HepG2 (cell line): ENCODE measurements at regions not wholly inside any gene's neighbourhood (a gene's known extent, or its start where the extent isn't known, plus 50 kb on each side); places are given as distances from the start of the nearest gene placed in this dataset.

Experiments
- ATAC-seq: fragments of 200-7000 bp; cut with Tn5 transposase; 3 replicates; pipeline ENCODE4 v1.9.1; 2020; ENCODE audit warnings: mild to moderate bottlenecking, moderate library complexity
- BruUV-seq: library from RNA; stranded (reverse); fragments of 400-500 nt; replicated peaks from 2 replicates; lab custom pipeline; 2021; lab: Mats Ljungman, UMichigan
- CTCF ChIA-PET: fragments of 300-600 bp; formaldehyde crosslinking; extraction: SDS; loops from one replicate; lab custom pipeline; 2021; ENCODE audit warnings: low total read pairs, inconsistent platforms, low intra/inter-chr PET ratio; lab: Yijun Ruan, JAX
- POLR2A ChIA-PET: fragments of 350-600 bp; sonication (Branson Sonifier 250); formaldehyde crosslinking; loops from one replicate; lab custom pipeline; 2020; ENCODE audit warnings: antibody characterized with exemption, inconsistent platforms; lab: Yijun Ruan, JAX
- DNase-seq: peaks from one replicate; pipeline ENCODE4 v3.0.0-alpha.2; 2015; ENCODE audit warnings: low spot score
- FAIRE-seq: peaks from 3 replicates; lab custom pipeline; 2011; peaks lifted over from hg19 to GRCh38; lab: Jason Lieb, UNC
- H2AFZ ChIP-seq: one replicate; pipeline ENCODE4 v1.6.1; 2011; ENCODE audit warnings: low read length, inconsistent platforms
- H3K27ac ChIP-seq: fragments of 300-600 bp; 3 replicates; pipeline ENCODE4 v1.8.0; 2011; ENCODE audit warnings: mixed run types, mild to moderate bottlenecking, mixed read lengths, low read length, inconsistent platforms; ENCODE audit not compliant: insufficient read depth; ENCODE audit errors: extremely low read length
- H3K27me3 ChIP-seq, 2 experiments: fragments of 200-600 bp in 1 of 2; 2 replicates in 1 of 2; 3 replicates in 1 of 2; pipeline versions ENCODE4 v1.6.0 to v1.8.0; 2011; ENCODE audit warnings: low read length in 2 of 2, mild to moderate bottlenecking in 2 of 2, moderate library complexity in 2 of 2, inconsistent platforms in 1 of 2; ENCODE audit not compliant: insufficient read depth in 2 of 2, control insufficient read depth in 1 of 2
- H3K36me3 ChIP-seq, 2 experiments: fragments of 200-600 bp in 1 of 2; replicated peaks in 1 of 2; 2 replicates in 1 of 2; 3 replicates in 1 of 2; pipeline versions ENCODE4 v1.5.1 to v1.8.0; 2011; ENCODE audit warnings: low read length in 2 of 2, inconsistent platforms in 1 of 2; ENCODE audit not compliant: insufficient read depth in 2 of 2, control insufficient read depth in 1 of 2
- H3K4me1 ChIP-seq: 2 replicates; pipeline ENCODE4 v1.5.1; 2012; ENCODE audit warnings: low read length, inconsistent platforms; ENCODE audit not compliant: insufficient read depth
- H3K4me2 ChIP-seq: 2 replicates; pipeline ENCODE4 v1.6.0; 2011; ENCODE audit warnings: low read depth, low read length, inconsistent platforms
- H3K4me3 ChIP-seq, 3 experiments: fragments of 200-600 bp in 1 of 3; sonication (generic), shearing (Covaris generic) in 1 of 3; replicated peaks in 1 of 3; 2 replicates each; pipeline ENCODE4 v1.5.1; 2011 to 2016; ENCODE audit warnings: low read length in 3 of 3, inconsistent platforms in 2 of 3, low read depth in 2 of 3, mild to moderate bottlenecking in 2 of 3, control low read depth in 1 of 3, mixed read lengths in 1 of 3; ENCODE audit not compliant: insufficient read depth in 1 of 3
- H3K79me2 ChIP-seq: one replicate; pipeline ENCODE4 v1.6.1; 2011; ENCODE audit warnings: low read length, inconsistent platforms; ENCODE audit not compliant: insufficient read depth
- H3K9ac ChIP-seq: 2 replicates; pipeline ENCODE4 v1.6.0; 2011; ENCODE audit warnings: mild to moderate bottlenecking, low read depth, low read length, inconsistent platforms; ENCODE audit not compliant: insufficient read depth
- H3K9me3 ChIP-seq: 2 replicates; pipeline ENCODE4 v1.5.1; 2012; ENCODE audit warnings: mild to moderate bottlenecking, low read length
- H4K20me1 ChIP-seq: 2 replicates; pipeline ENCODE4 v1.6.0; 2011; ENCODE audit warnings: inconsistent platforms, mild to moderate bottlenecking, low read length, moderate library complexity; ENCODE audit not compliant: insufficient read depth
- CBX1 ChIP-seq: IDR thresholded peaks from one replicate; pipeline ENCODE4 v1.6.1; 2016; ENCODE audit warnings: antibody characterized with exemption, low read depth
- IKZF5 ChIP-seq: IDR thresholded peaks from 2 replicates; pipeline ENCODE4 v1.6.1; 2018; ENCODE audit warnings: missing genetic modification reagents, mild to moderate bottlenecking, missing compliant biosample characterization
- NONO ChIP-seq, 2 experiments: fragments of 450-650 bp in 1 of 2; sonication (generic) in 1 of 2; formaldehyde crosslinking in 1 of 2; IDR thresholded peaks in 1 of 2; conservative IDR thresholded peaks in 1 of 2; 2 replicates each; pipeline versions ENCODE4 v1.6.1 to v1.8.0; 2017 to 2022; ENCODE audit warnings: mild to moderate bottlenecking in 1 of 2, missing genetic modification reagents in 1 of 2, moderate library complexity in 1 of 2
- SCMH1 ChIP-seq: sonication (generic); formaldehyde crosslinking; IDR thresholded peaks from 2 replicates; pipeline ENCODE4 v1.9.0; 2021; ENCODE audit warnings: missing genetic modification reagents, mild to moderate bottlenecking, borderline replicate concordance
- SPEN ChIP-seq: sonication (generic); formaldehyde crosslinking; IDR thresholded peaks from 2 replicates; pipeline ENCODE4 v1.5.1; 2020; ENCODE audit warnings: low read depth, mild to moderate bottlenecking, missing genetic modification reagents
- ZNF543 ChIP-seq: sonication (generic); formaldehyde crosslinking; IDR thresholded peaks from 2 replicates; pipeline ENCODE4 v1.4.0; 2020; ENCODE audit warnings: mild to moderate bottlenecking, missing genetic modification reagents
- WGBS: methylation state at CpG from one replicate; pipeline ENCODE4 v1.1.6; 2017; ENCODE audit warnings: low lambda C conversion rate; 5-methylcytosine and 5-hydroxymethylcytosine counted together
- in situ Hi-C: cut with HindIII; loops from 2 replicates; pipeline ENCODE4 v1.10.0; 2017; ENCODE audit warnings: low pct_unique_long_range_greater_than_20kb; ENCODE audit not compliant: extremely low pct_ligation_motif_present
- intact Hi-C: fragments of 100-400 bp; cut with micrococcal nuclease; formaldehyde crosslinking; loops from one replicate; pipeline ENCODE4 v1.10.0; 2022; ENCODE audit not compliant: unreplicated experiment
- TF ChIP-seq, protein P1 (sequence below): sonication (generic); formaldehyde crosslinking; IDR thresholded peaks from 2 replicates; pipeline ENCODE4 v1.8.0; 2022; ENCODE audit warnings: mild to moderate bottlenecking, missing genetic modification reagents, borderline replicate concordance
- TF ChIP-seq, protein P2 (sequence below), 2 experiments: fragments of 450-650 bp in 1 of 2; sonication (generic) in 1 of 2; formaldehyde crosslinking in 1 of 2; IDR thresholded peaks; 2 replicates each; pipeline versions ENCODE4 v1.6.1 to v1.8.0; 2016 to 2022; ENCODE audit warnings: antibody characterized with exemption in 1 of 2, mild to moderate bottlenecking in 1 of 2, missing genetic modification reagents in 1 of 2

GRCh38 chr12:100708591-100708990, 86.0 kb upstream of the ANO4 start (continued):
- TF ChIP-seq, protein P1, sequence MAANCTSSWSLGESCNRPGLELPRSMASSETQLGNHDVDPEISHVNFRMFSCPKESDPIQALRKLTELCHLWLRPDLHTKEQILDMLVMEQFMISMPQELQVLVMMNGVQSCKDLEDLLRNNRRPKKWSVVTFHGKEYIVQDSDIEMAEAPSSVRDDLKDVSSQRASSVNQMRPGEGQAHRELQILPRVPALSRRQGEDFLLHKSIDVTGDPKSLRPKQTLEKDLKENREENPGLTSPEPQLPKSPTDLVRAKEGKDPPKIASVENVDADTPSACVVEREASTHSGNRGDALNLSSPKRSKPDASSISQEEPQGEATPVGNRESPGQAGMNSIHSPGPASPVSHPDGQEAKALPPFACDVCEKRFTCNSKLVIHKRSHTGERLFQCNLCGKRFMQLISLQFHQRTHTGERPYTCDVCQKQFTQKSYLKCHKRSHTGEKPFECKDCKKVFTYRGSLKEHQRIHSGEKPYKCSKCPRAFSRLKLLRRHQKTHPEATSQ (CRISPR knock-in tag): no peak

GRCh38 chr12:100715976-100716944, 78.3 kb upstream of the ANO4 start:
- POLR2A ChIA-PET: no interaction called here
- ATAC-seq (peak; percentile 36), FAIRE-seq (no peak), DNase-seq (no peak)
- H3K27ac ChIP-seq: no peak overlapping the region
- no peaks in the 10 kb centered on the region for H3K4me1 ChIP-seq
- peak overlapping the region; percentile 42 for H3K4me2 ChIP-seq
- H3K9ac ChIP-seq: no peak overlapping the region
- H4K20me1 ChIP-seq: no peaks in the 10 kb centered on the region
- H3K79me2 ChIP-seq: no peaks in the 10 kb centered on the region
- intact Hi-C loops: no loop called here
- no peaks in the 10 kb centered on the region for H3K36me3 ChIP-seq
- CTCF ChIA-PET: no interaction called here
- WGBS: 74% methylated on average over 37 of the region's 55 CpGs
- H2AFZ ChIP-seq: no peak overlapping the region
- BruUV-seq: no TSS peak
- H3K4me3 ChIP-seq: peak overlapping the region in 1 of 3 experiments; percentile 46; a peak in 1 of 6 replicates
- H3K9me3 ChIP-seq: no peaks in the 10 kb centered on the region
- in situ Hi-C loops: no loop called here
- peaks cover 5 to 42% of the 10 kb centered on the region in 2 experiments; a peak in 3 of 5 replicates for H3K27me3 ChIP-seq
- TF ChIP-seq CBX1 (no peak), SCMH1 (CRISPR knock-in tag) (no peak), ZNF543 (CRISPR knock-in tag) (no peak), NONO (IDR thresholded peaks at IDR 0.05) (no peak), NONO (CRISPR knock-in tag; conservative IDR thresholded peaks at IDR 0.05) (no peak), SPEN (CRISPR knock-in tag) (no peak), IKZF5 (CRISPR knock-in tag) (no peak)
- TF ChIP-seq, protein P2, sequence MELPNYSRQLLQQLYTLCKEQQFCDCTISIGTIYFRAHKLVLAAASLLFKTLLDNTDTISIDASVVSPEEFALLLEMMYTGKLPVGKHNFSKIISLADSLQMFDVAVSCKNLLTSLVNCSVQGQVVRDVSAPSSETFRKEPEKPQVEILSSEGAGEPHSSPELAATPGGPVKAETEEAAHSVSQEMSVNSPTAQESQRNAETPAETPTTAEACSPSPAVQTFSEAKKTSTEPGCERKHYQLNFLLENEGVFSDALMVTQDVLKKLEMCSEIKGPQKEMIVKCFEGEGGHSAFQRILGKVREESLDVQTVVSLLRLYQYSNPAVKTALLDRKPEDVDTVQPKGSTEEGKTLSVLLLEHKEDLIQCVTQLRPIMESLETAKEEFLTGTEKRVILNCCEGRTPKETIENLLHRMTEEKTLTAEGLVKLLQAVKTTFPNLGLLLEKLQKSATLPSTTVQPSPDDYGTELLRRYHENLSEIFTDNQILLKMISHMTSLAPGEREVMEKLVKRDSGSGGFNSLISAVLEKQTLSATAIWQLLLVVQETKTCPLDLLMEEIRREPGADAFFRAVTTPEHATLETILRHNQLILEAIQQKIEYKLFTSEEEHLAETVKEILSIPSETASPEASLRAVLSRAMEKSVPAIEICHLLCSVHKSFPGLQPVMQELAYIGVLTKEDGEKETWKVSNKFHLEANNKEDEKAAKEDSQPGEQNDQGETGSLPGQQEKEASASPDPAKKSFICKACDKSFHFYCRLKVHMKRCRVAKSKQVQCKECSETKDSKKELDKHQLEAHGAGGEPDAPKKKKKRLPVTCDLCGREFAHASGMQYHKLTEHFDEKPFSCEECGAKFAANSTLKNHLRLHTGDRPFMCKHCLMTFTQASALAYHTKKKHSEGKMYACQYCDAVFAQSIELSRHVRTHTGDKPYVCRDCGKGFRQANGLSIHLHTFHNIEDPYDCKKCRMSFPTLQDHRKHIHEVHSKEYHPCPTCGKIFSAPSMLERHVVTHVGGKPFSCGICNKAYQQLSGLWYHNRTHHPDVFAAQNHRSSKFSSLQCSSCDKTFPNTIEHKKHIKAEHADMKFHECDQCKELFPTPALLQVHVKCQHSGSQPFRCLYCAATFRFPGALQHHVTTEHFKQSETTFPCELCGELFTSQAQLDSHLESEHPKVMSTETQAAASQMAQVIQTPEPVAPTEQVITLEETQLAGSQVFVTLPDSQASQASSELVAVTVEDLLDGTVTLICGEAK (IDR thresholded peaks at IDR 0.05): no peak
- TF ChIP-seq, protein P2 (CRISPR knock-in tag; IDR thresholded peaks at IDR 0.05): no peak
